Thyroid gland (tissue), 4 donors: ENCODE measurements at regions not wholly inside any gene's neighbourhood (a gene's known extent, or its start where the extent isn't known, plus 50 kb on each side); places are given as distances from the start of the nearest gene placed in this dataset.

Experiments used
- DNase-seq, 2 donors: peaks; one replicate each; pipeline ENCODE4 v3.0.0-alpha.2; 2019
- H3K27ac ChIP-seq, 3 donors: fragments of 200-600 bp; sonication (generic); 1 replicate in 2 of 3; 2 replicates in 1 of 3; pipeline ENCODE4 v1.5.1; 2016 to 2019; ENCODE audit warnings: mild to moderate bottlenecking in 1 of 3, moderate library complexity in 1 of 3
- H3K27me3 ChIP-seq: fragments of 200-600 bp; sonication (generic); one replicate; pipeline ENCODE4 v1.5.1; 2019
- H3K36me3 ChIP-seq, 2 donors: fragments of 200-600 bp; sonication (generic); one replicate each; pipeline ENCODE4 v1.5.1; 2016 to 2019
- H3K4me1 ChIP-seq, 2 donors: fragments of 200-600 bp; sonication (generic); one replicate each; pipeline ENCODE4 v1.5.1; 2017 to 2019
- H3K4me3 ChIP-seq, 3 donors: fragments of 200-600 bp; sonication (generic); replicated peaks in 1 of 3; 1 replicate in 2 of 3; 2 replicates in 1 of 3; pipeline ENCODE4 v1.5.1; 2016; ENCODE audit warnings: mild to moderate bottlenecking in 1 of 3
- H3K9me3 ChIP-seq: fragments of 200-600 bp; sonication (generic); one replicate; pipeline ENCODE4 v1.5.1; 2017
- POLR2A ChIP-seq, 2 donors: fragments of 450-650 bp; IDR thresholded peaks; one replicate each; pipeline ENCODE4 v1.6.1; 2017; ENCODE audit warnings: antibody characterized with exemption in 2 of 2, mild to moderate bottlenecking in 2 of 2, moderate library complexity in 1 of 2
- whole genome bisulfite sequencing, 2 donors: methylation state at CpG; one replicate each; pipeline ENCODE4 v1.1.5; 2017; 5-methylcytosine and 5-hydroxymethylcytosine counted together
- intact Hi-C: fragments of 100-400 bp; cut with DNase I; formaldehyde crosslinking; loops from one replicate; pipeline ENCODE4 v1.15.1; 2023
- TF ChIP-seq, protein P1 (sequence below), 6 experiments: fragments of 200-600 bp in 3 of 6; fragments of 450-650 bp in 3 of 6; sonication (generic) in 3 of 6; IDR thresholded peaks; one replicate each; pipeline ENCODE4 v1.5.1; 2016 to 2019; ENCODE audit warnings: antibody characterized with exemption in 6 of 6, mild to moderate bottlenecking in 2 of 6, inconsistent platforms in 1 of 6, moderate library complexity in 1 of 6

DNA sequence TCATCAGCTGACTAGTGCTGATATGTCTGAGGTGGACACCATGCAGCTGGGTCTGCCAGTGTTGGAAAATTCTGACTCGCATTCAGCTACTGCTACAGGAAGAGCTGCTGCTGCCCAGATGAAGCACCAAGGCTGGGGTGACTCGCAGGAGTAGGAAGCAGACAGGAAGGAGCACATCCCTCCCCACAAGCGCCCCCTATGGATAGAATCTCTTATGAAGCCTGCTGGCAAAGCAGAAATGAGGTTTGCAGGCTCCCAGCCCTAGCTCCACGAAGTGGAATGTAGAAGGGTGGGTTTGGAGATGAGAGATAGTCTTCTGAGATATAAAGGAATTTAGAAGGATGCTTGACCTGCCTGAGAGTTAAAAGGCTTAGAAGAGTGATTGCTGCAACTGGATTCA, 443.0 kb downstream of the ACTL7B start:
- DNase-seq: no peak
- no peak for TF ChIP-seq POLR2A (IDR thresholded peaks at IDR 0.05)
- TF ChIP-seq, protein P1, sequence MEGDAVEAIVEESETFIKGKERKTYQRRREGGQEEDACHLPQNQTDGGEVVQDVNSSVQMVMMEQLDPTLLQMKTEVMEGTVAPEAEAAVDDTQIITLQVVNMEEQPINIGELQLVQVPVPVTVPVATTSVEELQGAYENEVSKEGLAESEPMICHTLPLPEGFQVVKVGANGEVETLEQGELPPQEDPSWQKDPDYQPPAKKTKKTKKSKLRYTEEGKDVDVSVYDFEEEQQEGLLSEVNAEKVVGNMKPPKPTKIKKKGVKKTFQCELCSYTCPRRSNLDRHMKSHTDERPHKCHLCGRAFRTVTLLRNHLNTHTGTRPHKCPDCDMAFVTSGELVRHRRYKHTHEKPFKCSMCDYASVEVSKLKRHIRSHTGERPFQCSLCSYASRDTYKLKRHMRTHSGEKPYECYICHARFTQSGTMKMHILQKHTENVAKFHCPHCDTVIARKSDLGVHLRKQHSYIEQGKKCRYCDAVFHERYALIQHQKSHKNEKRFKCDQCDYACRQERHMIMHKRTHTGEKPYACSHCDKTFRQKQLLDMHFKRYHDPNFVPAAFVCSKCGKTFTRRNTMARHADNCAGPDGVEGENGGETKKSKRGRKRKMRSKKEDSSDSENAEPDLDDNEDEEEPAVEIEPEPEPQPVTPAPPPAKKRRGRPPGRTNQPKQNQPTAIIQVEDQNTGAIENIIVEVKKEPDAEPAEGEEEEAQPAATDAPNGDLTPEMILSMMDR (IDR thresholded peaks at IDR 0.05): no peak
- H3K27me3 ChIP-seq: no peaks in the 10 kb centered on the region
- no peaks in the 10 kb centered on the region for H3K36me3 ChIP-seq
- no peak overlapping the region for H3K4me3 ChIP-seq
- H3K27ac ChIP-seq: no peak overlapping the region
- intact Hi-C loops: no loop called here
- 50 to 72% methylated on average over 4 of the region's 4 CpGs for WGBS, 2 donors
- H3K9me3 ChIP-seq: no peaks in the 10 kb centered on the region
- no peaks in the 10 kb centered on the region for H3K4me1 ChIP-seq

DNA sequence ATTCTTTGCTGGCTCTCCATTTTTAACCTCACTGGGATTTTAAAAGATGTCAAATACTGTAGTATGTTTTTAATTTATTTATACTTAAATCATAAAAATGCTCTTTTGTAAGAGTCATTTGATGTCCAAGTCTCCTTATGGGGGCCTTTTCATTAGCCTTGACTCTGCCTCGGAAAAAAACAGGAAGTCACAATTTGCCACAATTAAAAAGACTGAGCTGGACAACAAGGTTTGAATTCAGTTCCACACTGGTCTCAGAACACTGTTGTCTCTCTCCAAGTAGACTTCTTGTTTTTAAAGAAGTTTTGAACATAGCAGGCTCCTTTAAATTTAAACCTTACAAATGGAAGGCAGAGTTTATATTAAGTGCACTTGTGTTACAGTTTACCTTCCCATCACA, 444.2 kb downstream of the ACTL7B start:
- 61 to 68% methylated on average over 1 of the region's 1 CpG for WGBS, 2 donors
- TF ChIP-seq POLR2A (IDR thresholded peaks at IDR 0.05): no peak
- TF ChIP-seq, protein P1 (IDR thresholded peaks at IDR 0.05): no peak

DNA sequence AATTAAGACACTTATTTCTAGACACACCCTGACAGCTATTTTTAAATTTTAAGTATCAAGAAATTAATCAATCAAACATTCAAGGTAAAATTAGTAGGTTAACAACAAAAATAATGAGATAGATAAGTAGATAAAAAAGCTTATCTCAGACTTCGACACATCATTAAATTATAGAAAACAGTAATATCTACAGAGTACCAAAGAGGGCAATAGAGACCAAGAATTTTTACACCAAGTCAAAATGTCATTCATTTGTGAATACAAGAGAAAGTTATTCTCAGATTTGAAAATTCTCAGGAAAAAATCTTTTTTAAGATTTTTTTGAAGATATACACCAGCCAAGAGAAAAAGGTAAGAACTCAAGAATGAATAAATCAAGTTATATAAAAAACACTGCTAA, 445.6 kb downstream of the ACTL7B start:
- WGBS, 2 donors: 86 to 90% methylated on average over 1 of the region's 1 CpG
- DNase-seq: no peak
- Histone ChIP-seq H3K27ac (no peak overlapping the region), H3K4me3 (no peak overlapping the region), H3K27me3 (no peaks in the 10 kb centered on the region), H3K9me3 (no peaks in the 10 kb centered on the region), H3K36me3 (no peaks in the 10 kb centered on the region), H3K4me1 (no peaks in the 10 kb centered on the region)
- no peak for TF ChIP-seq POLR2A (IDR thresholded peaks at IDR 0.05)
- TF ChIP-seq, protein P1 (IDR thresholded peaks at IDR 0.05): peak in 1 of 6 experiments; percentile 5
- intact Hi-C loops: no loop called here

More for the DNA sequence above, 444.2 kb downstream of the ACTL7B start:
- Histone ChIP-seq H3K27ac (no peak overlapping the region), H3K36me3 (no peaks in the 10 kb centered on the region), H3K9me3 (no peaks in the 10 kb centered on the region), H3K4me3 (no peak overlapping the region), H3K4me1 (no peaks in the 10 kb centered on the region), H3K27me3 (no peaks in the 10 kb centered on the region)
- intact Hi-C loops: no loop called here
- DNase-seq: no peak

DNA sequence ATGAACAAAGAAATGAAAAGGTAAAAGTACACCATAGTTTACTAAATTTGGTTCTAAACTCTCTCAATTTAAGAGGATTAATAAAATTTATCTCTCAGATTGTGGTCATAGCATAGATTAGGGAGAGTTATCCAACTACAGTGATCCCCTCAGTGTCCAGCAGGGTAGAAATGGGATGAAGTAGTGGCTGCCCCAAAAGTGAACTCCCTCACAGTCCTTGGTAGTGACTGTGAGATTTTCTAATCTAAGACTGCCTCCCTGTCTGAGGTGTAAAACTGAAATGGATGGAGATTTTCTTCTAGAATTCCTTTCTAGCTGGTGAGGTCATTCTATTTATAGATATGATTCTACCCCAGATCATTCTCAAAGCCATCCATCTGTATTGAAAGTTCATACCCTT, 455.5 kb downstream of the ACTL7B start:
- no peaks in the 10 kb centered on the region for H3K4me1 ChIP-seq
- DNase-seq: no peak
- TF ChIP-seq, protein P1 (IDR thresholded peaks at IDR 0.05): no peak
- TF ChIP-seq POLR2A (IDR thresholded peaks at IDR 0.05): no peak
- no peak overlapping the region for H3K27ac ChIP-seq
- intact Hi-C loops: no loop called here
- H3K27me3 ChIP-seq: no peaks in the 10 kb centered on the region
- H3K9me3 ChIP-seq: no peaks in the 10 kb centered on the region
- no peak overlapping the region for H3K4me3 ChIP-seq
- H3K36me3 ChIP-seq: no peaks in the 10 kb centered on the region

DNA sequence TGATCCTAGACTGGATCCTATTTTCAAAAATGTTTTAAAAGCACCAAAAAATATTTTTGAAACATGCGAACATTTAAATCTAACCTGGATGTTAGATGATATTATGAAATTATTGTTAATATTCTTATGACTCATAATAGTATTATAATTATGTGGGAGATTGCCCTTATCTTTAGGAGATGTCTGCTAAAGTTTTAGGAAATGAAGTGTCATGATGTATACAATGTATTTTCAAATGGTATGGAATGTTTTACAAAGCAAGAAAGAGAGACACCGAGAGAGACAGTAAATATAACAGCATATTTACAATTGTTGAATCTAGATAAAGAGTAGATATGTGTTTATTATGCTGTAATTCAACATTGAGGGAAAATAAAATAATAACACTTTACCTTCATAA, 455.9 kb downstream of the ACTL7B start:
- Histone ChIP-seq H3K36me3 (no peaks in the 10 kb centered on the region), H3K9me3 (no peaks in the 10 kb centered on the region), H3K4me3 (no peak overlapping the region), H3K27me3 (no peaks in the 10 kb centered on the region), H3K27ac (no peak overlapping the region), H3K4me1 (no peaks in the 10 kb centered on the region)
- WGBS, 2 donors: 93% methylated on average over 2 of the region's 2 CpGs
- DNase-seq: no peak
- intact Hi-C loops: no loop called here
- no peak for TF ChIP-seq POLR2A (IDR thresholded peaks at IDR 0.05)
- TF ChIP-seq, protein P1 (IDR thresholded peaks at IDR 0.05): no peak
